ENCODE measurements at regions not wholly inside any gene's neighbourhood (a gene's known extent, or its start where the extent isn't known, plus 50 kb on each side); places are given as distances from the start of the nearest gene placed in this dataset.

DNA sequence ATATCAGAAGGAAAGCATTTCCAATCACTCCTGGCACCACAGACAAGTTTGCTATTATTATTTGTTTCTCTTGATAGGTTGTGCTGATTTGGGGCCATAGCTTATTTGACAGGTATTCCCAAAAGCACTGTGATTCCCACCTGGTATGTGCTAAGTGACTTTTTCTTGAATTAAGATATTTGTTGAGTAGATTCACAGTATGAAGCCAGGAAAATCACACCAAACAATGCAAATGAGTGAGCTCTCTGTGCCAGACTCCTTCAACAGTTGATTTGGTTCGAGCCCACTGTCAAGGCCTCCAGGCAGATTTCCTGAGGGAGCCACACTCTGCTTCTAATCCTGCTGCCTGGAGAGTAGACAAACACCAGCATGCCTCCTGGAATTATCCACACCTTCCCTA is 253.0 kb upstream of the POU2AF2 start:
- TF ChIP-seq, protein P1, sequence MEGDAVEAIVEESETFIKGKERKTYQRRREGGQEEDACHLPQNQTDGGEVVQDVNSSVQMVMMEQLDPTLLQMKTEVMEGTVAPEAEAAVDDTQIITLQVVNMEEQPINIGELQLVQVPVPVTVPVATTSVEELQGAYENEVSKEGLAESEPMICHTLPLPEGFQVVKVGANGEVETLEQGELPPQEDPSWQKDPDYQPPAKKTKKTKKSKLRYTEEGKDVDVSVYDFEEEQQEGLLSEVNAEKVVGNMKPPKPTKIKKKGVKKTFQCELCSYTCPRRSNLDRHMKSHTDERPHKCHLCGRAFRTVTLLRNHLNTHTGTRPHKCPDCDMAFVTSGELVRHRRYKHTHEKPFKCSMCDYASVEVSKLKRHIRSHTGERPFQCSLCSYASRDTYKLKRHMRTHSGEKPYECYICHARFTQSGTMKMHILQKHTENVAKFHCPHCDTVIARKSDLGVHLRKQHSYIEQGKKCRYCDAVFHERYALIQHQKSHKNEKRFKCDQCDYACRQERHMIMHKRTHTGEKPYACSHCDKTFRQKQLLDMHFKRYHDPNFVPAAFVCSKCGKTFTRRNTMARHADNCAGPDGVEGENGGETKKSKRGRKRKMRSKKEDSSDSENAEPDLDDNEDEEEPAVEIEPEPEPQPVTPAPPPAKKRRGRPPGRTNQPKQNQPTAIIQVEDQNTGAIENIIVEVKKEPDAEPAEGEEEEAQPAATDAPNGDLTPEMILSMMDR (IDR thresholded peaks at IDR 0.05; ENCODE audit: low read length), result no peak
- TF ChIP-seq EZH2 (optimal IDR thresholded peaks at IDR 0.05; ENCODE audit: low read depth, low read length) (no peak), EZH2phosphoT487 (IDR thresholded peaks at IDR 0.05; ENCODE audit: low read length) (no peak)

All from MM.1S (cell line).